Hepatic stellate cell (primary cell): ENCODE measurements at regions not wholly inside any gene's neighbourhood (a gene's known extent, or its start where the extent isn't known, plus 50 kb on each side); places are given as distances from the start of the nearest gene placed in this dataset.

Source experiments
- DNase-seq: peaks from one replicate; pipeline ENCODE4 v3.0.0; 2011; ENCODE audit warnings: low spot score

DNA sequence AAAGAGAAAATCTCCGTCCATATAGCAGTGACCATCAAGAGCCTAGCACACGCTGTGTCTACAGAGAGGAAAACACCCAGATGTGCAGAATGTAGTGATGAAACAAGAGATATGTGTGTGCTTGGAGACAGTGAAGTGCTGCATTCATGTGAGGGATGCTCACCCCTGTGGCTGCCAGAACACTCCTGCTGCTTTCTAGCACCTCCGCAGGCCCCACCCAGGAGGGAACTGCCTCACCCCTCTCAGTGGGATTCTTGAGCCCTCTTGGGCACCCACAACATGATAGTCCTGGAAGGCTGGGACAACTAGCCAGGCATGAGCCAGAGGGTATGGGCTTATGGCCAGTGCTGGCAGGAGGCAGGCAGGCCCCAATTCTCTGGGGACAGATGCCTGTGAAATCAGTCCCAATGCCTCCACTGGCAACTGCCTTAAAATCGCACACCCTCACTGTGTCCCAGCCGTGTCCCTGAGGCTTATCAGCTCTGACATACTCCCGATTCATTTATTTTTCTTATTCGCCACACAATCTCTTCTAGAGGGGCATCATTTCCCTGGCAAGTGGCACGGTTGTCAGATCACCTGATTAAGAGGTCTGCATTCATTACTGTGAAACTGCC, 73.2 kb upstream of the FSTL4 start:
- no peak for DNase-seq

DNA sequence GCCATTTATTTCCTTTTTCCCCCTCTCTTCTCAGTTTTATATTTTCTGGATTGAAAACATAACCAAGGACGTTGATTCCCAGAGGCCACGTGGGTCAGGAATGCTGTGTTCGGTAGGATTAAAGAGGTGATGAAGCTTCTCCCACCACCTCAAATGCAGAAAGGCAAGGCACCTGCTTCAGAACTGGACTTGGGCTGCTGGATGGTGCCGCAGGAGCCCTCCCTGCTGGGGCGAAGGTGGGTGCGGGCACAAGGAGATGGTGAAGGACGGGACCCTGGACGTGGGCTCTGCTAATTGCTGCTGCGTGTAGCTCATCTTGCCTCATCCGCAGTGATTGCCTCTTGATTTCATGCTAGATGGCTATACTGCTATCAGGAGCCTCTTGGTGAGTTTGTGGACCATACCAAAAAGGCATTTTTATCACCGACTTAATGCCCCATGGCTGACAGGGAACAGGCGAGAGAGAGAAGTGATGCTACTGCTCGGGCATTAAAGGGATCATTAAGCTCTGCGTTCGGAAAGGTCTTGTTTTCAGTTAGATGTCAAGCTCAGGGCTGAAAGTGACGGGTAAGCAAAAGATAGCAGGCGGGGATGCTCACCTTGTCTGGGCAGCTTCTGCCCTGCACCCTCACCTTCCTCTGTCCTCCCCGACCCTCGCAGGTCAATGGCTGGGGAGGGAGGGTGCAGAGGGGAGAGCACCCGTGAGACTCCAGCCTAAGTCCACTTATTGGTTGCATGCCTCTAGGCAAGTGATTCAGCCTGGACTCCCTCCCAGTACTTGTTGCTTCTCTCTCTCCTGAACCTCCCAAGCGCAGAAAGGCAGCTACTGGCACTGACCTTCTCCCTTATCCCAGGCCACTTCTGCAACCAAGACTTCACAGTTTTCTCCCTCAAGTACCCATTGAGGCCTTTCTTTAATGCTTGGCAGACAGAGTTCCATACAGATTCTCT, 71.6 kb upstream of the FSTL4 start:
- DNase-seq: no peak

DNA sequence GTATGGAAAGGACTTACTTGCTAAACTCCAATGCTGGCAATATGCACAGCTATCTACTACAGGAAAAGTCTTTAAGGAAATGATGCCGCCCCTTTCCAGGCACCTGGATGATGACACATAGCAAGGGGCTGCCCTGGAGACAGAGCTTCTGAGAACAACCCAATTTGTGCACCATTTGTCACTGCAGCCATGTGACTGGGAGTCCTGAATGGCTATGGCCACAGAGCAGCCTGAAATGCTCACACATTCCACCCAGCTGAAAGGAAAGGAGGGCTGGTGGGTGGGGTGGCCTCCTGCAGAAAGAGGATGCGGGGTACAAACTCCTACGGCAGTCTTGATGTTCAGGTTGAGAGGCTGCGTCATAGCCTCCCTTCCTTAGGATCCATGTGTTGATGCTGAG, 70.1 kb upstream of the FSTL4 start:
- DNase-seq: no peak

DNA sequence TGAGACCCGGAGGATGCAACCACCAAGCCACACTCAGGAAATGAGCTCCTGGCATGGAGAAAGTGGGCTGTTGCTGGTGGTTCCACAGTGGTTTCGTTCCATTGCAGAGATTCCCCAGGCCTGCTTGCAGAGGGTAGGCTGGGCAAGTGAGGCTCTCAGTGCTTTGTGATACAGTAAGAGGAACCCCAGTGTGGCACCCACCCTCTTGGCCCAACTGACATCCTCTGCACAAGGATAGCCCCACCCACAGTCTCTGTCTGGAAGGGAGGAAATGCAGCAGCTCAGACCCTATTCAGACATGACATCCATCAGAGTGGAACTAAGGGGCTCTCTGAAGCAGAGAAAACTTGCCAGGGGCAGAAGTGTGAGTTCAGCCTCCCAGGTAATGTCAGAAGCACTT, 69.6 kb upstream of the FSTL4 start:
- no peak for DNase-seq

DNA sequence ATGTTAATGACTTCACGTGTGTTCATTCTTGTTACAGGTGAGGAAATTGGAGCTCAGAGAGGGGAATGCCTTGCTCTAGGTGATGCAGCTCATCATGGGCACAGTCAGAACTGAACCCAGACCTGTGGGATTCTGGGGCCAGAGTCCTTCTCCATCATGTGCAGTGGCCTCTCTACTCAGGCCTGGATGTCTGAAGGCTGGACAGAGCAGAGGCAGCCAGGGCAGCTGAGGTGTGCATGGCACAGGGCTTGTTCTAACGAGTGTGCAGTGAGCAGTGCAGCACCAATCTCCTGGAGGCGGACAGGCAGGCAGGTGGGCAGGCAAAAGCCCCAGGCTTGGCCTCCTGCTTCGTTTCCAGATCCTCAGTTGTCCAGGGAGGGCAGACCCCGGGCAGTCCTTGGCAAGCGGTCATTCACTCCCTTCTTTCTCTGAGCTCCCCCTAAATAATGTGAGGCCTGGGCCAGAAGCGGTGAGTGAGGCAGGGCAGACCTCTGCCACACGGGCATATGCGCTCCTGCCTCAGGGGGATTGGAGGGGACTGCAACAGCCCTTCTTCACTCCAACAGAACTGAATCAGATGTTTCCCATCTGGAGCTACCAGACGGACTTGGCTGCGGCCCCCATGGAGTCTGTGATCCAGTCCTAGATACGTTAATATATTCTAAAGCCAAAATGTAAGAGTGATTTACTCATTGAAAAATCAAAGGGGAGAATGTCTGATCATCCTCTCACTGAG, 68.7 kb upstream of the FSTL4 start:
- DNase-seq: no peak

DNA sequence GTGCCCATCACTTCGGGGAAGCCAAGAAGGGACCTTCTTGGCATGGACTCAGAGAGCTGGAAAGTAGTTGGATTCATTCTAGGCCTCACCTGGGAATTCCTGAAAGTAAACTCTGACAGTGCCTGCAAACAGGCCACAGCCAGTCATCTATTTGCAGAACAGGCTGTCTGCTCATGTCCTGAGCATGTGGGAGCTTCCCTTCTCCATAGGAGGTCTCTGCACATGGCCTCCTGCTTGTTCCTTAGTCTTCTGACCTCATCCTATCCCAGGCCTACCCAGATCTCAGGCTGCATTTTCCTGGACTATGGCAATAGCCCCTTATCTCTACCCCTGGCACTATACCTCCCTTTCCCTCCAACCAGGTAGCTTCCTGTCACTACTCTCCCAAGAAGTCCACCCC, 67.2 kb upstream of the FSTL4 start:
- DNase-seq: no peak

DNA sequence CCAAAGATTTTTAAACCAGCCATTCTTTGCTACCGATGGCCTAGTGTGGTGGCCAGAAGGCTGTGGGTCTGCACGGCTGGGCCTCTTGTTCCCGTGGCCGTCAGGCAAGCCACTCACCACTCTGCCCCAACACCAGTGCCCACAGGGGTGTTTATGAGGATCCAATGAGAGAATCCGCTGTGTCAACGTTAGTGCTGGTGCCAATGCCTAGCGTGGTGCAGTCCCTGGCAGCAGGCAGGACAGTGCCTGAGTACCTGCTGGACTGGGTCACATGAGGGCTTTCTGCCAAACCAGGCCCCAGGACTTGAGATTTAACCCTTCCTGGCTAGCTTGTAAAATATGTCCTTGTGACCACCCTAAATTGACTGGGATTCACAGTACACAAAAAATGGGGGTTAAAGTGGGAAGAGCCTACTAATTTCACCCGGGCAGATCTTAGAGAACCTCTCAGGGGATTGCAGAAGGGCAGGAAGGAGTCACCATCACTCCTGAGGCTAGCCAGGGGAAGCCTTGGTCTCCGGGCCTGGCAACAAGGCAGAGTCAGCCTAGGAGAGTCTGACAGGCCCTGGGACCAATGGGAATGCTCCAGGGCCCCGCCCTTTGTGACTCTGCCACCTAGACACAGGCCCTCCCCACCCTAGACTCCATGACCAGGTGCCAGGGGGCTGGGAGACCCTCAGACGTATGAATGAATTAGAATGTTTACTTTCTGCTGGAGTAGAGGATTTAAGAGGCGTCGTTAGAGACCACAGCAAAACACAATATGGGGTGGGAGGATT, 63.2 kb upstream of the FSTL4 start:
- DNase-seq: no peak

DNA sequence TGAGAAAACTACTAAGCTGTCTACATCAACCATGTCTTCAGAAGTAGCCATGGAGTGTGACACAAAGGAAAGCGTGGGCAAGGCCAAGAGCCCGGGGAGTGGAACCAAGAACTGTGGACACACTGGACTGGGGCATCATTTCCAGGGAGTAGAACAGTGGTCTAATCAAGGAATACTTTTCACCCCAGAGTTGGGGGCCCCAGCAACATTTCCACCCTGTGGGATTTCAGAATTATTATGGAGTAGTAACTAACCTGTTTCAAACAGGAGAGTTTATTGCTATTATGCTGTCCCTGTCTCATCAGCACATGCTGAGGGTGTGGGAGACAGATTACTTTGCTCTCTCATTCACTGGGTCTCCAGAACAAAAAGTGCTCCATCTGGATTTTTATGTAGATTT, 58.0 kb upstream of the FSTL4 start:
- DNase-seq: no peak

DNA sequence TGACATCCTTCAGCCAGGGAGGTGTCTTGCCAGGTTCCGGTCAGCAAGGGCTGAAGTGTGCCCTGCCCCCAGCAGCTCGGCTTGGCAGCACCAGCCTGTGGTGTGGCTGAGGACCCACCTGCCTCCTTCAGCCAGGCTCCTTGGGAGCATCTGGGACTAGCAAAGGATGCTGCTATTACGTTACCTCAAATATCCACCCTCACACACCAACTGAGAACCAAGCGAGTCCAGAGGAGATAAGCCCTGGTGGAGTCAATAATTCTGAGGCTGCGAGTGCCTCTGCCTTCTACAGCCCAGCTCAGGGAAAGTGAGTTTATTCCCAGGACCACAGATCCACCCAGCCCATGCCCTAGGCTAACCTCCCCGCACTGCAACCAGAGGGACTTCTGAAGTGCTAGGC, 57.1 kb upstream of the FSTL4 start:
- DNase-seq: no peak

DNA sequence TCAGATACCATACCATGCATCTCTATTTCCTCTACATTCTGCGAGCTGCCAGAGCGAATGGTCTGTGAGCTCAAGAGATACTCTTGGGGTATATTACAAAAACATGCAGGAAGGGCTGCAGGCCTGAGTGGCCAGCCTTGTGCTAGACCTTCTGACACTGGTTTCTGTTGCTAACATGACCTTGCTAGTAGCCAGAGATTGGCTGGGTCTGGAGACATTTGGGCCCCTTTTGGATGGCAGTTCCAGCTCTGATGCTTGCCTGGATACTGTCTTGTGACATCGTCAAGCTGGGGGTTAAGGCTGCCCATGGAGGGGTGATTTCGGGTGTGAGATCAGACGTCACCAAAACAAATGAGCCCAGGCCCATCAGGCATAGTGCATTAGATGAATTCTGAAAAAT, 56.1 kb upstream of the FSTL4 start:
- no peak for DNase-seq

DNA sequence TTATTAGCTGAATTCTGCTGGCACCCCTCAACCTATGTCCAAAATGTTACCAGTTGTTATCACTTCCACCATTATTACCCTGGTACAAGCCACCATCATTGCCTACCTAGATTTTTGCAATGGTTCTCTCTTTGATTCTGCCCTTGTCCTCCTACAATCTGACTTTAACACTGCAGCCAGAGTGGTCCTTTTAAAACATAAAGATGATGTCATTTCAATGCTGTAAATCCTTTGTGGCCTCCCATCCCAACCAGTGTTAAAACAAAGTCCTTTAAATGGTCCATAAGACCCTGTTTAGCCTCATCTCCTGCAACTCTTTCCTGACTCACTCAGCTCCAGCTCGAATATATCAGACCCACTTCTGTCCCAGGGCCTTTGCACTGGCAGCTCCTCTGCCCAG, 54.9 kb upstream of the FSTL4 start:
- DNase-seq: no peak

DNA sequence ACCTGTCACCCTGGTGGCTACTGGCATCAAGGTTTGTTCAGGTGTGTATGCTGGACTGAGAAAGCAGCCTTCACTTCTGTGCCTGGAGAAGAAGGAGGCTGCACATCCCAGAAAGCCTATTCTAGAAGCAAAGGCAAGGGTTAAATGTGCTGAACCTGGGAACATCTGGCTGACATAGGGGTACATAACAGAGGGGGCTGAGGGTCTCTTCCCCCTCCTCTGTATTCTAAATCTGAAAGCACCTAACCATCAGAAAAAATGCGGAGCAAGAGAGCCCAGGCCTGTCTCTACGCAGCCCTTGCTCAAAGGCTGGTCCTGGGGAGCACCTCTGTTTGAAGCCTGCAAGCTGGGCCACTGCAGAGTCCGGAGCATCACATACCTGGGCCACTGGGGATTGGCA, 53.2 kb upstream of the FSTL4 start:
- no peak for DNase-seq

DNA sequence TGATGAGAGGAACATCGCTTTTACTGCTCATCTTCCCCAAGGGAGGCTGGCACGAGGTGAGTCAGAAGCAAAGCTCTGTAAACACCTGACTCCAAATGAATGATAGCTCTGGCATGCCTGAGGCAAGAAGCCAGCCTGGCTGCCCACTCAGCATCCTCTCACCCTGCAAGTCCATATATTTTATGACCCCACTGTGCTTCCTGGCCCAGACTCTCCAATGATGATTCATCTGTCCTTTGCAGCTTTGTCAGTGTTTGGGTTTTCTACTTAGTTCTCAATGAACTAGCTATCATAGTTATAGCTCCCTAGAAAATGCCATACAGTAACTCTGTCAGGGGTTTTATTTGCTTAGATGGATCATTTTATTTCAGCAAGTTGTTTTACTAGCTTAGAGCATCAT, 52.1 kb upstream of the FSTL4 start:
- DNase-seq: no peak

DNA sequence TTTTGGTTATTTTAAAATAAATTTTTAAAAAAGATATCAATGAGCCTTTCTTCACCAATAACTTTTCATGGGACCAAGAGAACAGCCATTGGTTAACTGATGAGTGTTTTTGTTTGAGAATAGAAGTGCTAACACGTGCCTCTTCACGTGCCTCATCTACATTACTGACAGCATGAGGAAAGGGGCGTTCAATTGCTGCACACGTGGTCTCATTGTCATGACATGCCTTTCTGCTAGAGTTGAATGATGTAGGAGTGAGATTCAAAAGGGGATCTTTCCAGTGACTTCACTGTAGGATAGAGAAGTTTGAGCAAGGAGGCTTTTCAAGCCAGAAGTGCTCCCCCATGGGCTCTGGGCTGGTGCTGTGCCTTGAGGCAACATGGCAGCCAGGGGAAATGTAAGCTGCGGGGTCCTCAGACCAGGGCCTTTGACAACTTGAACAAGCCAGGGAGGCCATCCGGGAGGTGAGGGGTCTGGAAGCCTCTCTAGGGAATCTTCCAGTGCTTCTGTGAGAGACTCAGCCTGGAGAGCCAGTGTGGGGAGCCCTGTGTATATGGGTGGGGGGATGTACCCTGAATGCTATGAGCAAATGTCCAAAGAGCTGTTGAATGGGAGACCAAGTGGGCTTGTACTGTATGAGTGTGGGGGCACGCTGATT, 51.2 kb upstream of the FSTL4 start:
- no peak for DNase-seq

DNA sequence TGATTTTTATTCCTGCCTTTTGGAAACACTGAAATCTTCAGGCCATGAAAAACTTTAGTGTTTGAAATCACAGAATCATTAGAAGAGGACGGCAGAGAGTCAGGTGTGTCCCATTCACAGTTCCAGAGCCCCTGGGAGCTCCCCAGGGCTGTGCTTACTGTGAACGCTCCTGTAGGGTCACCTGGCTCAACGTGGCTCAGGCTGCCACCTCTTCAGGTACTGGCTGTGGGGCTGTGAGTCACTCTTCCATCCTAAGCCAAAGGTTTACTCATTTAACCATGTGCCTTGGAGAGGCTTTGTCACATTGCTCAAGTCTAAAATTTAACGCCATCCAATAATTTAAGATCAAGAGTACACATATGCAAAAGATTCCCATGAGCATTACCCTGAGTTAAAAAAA, 50.2 kb upstream of the FSTL4 start:
- DNase-seq: no peak
